Aorta (tissue), 5 donors: ENCODE measurements at regions not wholly inside any gene's neighbourhood (a gene's known extent, or its start where the extent isn't known, plus 50 kb on each side); places are given as distances from the start of the nearest gene placed in this dataset.
A peak's percentile ranks its signal among the peaks of the same experiment; 100 is the strongest.

ENCODE experiments used
- ATAC-seq: fragments of 200-7000 bp; cut with Tn5 transposase; one replicate; pipeline ENCODE4 v1.9.1; 2022; ENCODE audit warnings: moderate library complexity; ENCODE audit not compliant: low FRiP score
- DNase-seq, 2 donors: peaks; one replicate each; pipeline ENCODE4 v3.0.0-alpha.2; 2020
- H3K27ac ChIP-seq, 2 donors: one replicate each; pipeline ENCODE4 v1.5.1; 2013; ENCODE audit warnings: low read length in 2 of 2, mild to moderate bottlenecking in 2 of 2, moderate library complexity in 2 of 2, control low read depth in 1 of 2, inconsistent platforms in 1 of 2, low read depth in 1 of 2
- H3K27me3 ChIP-seq, 2 donors: one replicate each; pipeline ENCODE4 v1.6.1; 2013; ENCODE audit warnings: control low read depth in 1 of 2, low read length in 1 of 2, mild to moderate bottlenecking in 1 of 2, moderate library complexity in 1 of 2; ENCODE audit not compliant: insufficient read depth in 2 of 2, control insufficient read depth in 1 of 2
- H3K36me3 ChIP-seq, 2 donors: one replicate each; pipeline ENCODE4 v1.6.1; 2013; ENCODE audit warnings: control low read depth in 1 of 2, low read length in 1 of 2, mild to moderate bottlenecking in 1 of 2; ENCODE audit not compliant: insufficient read depth in 2 of 2, control insufficient read depth in 1 of 2
- H3K4me1 ChIP-seq, 2 donors: one replicate each; pipeline ENCODE4 v1.6.1; 2013; ENCODE audit warnings: low read length in 2 of 2, control low read depth in 1 of 2, mild to moderate bottlenecking in 1 of 2, moderate library complexity in 1 of 2; ENCODE audit not compliant: insufficient read depth in 2 of 2, control insufficient read depth in 1 of 2
- H3K4me3 ChIP-seq, 2 donors: one replicate each; pipeline ENCODE4 v1.5.1; 2013; ENCODE audit warnings: low read length in 2 of 2, control low read depth in 1 of 2, mild to moderate bottlenecking in 1 of 2
- H3K9me3 ChIP-seq: one replicate; pipeline ENCODE4 v1.6.1; 2013; ENCODE audit warnings: mild to moderate bottlenecking, low read length; ENCODE audit not compliant: control insufficient read depth
- WGBS, 2 donors: extraction: QIAGEN DNeasy Blood & Tissue Kit; methylation state at CpG; one replicate each; pipeline ENCODE4 v1.1.7; 2013; 5-methylcytosine and 5-hydroxymethylcytosine counted together
- intact Hi-C, 2 donors: fragments of 100-400 bp; cut with DNase I; formaldehyde crosslinking; loops; one replicate each; pipeline versions ENCODE4 v1.14.2 to v1.15.0; 2022
- donor health status: healthy with polysubstance abuse.
- donor health status: Bipolar disorder and iron deficiency.
- donor health status: DM: no; HTN: no; CAD: no.
- donor health status: DM: no; HTN: no; CAD: no.
- donor health status: DM: yes; HTN: yes; CAD: no.

DNA sequence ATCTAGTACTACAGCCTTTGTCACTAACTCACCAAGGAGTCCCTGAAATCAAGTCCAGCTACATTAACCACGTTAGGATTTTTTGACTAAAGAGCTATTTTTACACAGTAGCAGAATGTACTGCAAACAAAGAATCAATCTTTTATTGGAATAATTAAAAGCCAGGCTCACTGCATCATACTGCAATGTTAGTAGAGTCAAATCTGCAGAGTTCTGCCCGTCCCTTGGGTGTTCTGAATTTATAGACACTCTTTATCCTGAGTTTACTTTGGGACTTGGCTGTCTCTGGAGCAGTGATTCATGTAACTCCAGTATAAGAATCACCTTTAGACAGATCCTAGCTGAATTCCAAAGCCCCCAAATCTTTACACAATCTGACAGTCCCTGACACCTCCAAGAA lies 127.9 kb upstream of the THSD7B start:
- Histone ChIP-seq H3K4me3 (no peak overlapping the region), H3K36me3 (no peaks in the 10 kb centered on the region), H3K27ac (peak overlapping the region in 1 of 2 donors; percentile 77), H3K4me1 (peaks cover 0 to 11% of the 10 kb centered on the region in 2 donors), H3K27me3 (no peaks in the 10 kb centered on the region), H3K9me3 (no peaks in the 10 kb centered on the region)
- no peak for DNase-seq
- no peak for ATAC-seq
- intact Hi-C loops = loop anchor here in 1 of 2 donors (10.0 kb wide), 1 partner anchor 597 kb away; no protein-coding TSS in a partner anchor
- 21 to 29% methylated on average over 2 of the region's 2 CpGs for WGBS, 2 donors

DNA sequence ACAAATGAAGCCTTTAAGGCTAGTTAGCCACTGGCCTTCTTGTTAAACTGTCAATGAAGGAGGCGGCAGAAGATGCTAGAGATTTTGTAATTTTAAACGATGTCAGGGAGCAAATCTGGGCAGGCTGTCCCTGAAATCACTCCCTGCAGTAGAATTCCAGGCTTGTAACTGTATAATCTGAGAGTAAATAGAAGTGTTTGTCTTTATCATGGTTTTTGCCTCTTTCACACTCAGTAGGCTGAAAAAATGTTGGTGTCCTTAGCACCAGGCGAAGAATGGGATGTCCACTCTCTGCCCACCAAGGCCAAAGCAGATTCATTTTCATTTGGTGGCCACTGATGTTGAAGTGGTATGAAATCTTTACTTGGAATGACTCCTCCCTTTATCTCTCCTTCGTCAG lies 136.9 kb upstream of the THSD7B start:
- Histone ChIP-seq H3K4me3 (no peak overlapping the region), H3K27me3 (no peaks in the 10 kb centered on the region), H3K4me1 (no peaks in the 10 kb centered on the region), H3K9me3 (no peaks in the 10 kb centered on the region), H3K27ac (no peak overlapping the region), H3K36me3 (no peaks in the 10 kb centered on the region)
- DNase-seq (no peak), ATAC-seq (no peak)
- intact Hi-C loops = no loop called here
- 92 to 94% methylated on average over 4 of the region's 4 CpGs for WGBS, 2 donors

GRCh38 chr2:136613096-136613495 lies 152.2 kb upstream of the THSD7B start:
- Histone ChIP-seq H3K9me3 (no peaks in the 10 kb centered on the region), H3K27me3 (no peaks in the 10 kb centered on the region), H3K27ac (no peak overlapping the region), H3K36me3 (no peaks in the 10 kb centered on the region), H3K4me1 (no peaks in the 10 kb centered on the region), H3K4me3 (no peak overlapping the region)
- DNase-seq = no peak
- intact Hi-C loops = no loop called here
- no peak for ATAC-seq
- WGBS, 2 donors = 90 to 95% methylated on average over 4 of the region's 4 CpGs

GRCh38 chr2:136612079-136612478 lies 153.3 kb upstream of the THSD7B start:
- intact Hi-C loops = no loop called here

DNA sequence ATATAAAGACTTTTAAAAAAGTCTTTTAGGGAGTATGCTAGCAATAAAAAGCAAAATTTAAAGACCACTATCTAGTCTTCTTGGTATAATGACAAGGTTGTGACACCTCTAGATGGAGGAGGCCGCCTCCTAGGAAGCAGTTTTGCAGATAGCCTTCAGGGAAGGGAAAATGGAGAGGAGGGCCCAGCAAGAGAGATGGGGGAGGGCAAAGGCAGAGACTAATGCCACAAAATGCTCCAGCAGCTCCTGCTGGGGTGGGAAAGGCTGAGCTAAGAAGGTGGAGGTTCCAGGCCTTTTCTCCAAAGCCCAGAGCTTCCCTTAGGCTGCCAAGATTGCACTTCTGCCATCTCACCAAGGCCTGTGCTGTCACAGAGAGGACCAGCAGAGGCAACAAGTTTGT lies 153.9 kb upstream of the THSD7B start:
- intact Hi-C loops = no loop called here
- Histone ChIP-seq H3K27ac (no peak overlapping the region), H3K27me3 (no peaks in the 10 kb centered on the region), H3K4me3 (no peak overlapping the region), H3K4me1 (no peaks in the 10 kb centered on the region), H3K36me3 (no peaks in the 10 kb centered on the region), H3K9me3 (no peaks in the 10 kb centered on the region)
- ATAC-seq = no peak
- WGBS, 2 donors = 83 to 93% methylated on average over 1 of the region's 1 CpG
- no peak for DNase-seq

More at GRCh38 chr2:136612079-136612478, 153.3 kb upstream of the THSD7B start:
- ATAC-seq (no peak), DNase-seq (no peak)
- Histone ChIP-seq H3K9me3 (no peaks in the 10 kb centered on the region), H3K27ac (peak overlapping the region in 1 of 2 donors; percentile 18), H3K27me3 (no peaks in the 10 kb centered on the region), H3K36me3 (no peaks in the 10 kb centered on the region), H3K4me1 (no peaks in the 10 kb centered on the region), H3K4me3 (no peak overlapping the region)
- 90 to 93% methylated on average over 3 of the region's 3 CpGs for WGBS, 2 donors

DNA sequence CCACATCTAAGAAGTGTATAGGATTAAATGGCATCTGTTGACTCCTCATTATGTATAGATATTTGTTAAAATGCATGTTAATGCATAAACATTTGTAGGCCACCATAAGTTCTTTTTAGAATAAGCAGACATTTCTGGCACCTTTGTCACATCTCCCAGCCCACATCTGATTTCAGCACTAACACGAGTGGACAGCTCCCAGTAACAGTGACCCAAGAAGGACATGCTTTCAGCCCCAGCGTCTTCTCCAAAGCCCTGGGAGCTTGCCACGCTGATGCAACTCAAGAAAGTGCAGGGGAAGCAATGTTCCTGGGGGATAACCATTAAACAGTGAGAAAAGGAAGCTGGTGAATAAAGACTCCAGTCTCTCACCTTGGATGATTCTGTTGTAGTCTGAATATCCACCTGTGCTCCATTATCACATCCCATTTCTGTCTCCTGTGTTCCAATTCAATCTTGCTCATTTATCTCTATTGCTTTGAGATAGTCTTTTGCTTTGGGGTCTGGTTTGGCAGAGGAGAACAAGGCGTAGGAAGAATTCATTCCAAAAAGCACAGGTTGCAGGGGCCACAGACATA lies 182.6 kb upstream of the THSD7B start:
- Histone ChIP-seq H3K4me1 (no peaks in the 10 kb centered on the region), H3K4me3 (no peak overlapping the region), H3K27ac (no peak overlapping the region), H3K27me3 (peaks cover 0 to 1% of the 10 kb centered on the region in 2 donors), H3K9me3 (no peaks in the 10 kb centered on the region), H3K36me3 (no peaks in the 10 kb centered on the region)
- WGBS, 2 donors = 4 to 6% methylated on average over 4 of the region's 4 CpGs
- intact Hi-C loops = no loop called here
- ATAC-seq = no peak
- peak in 1 of 2 donors; percentile 48 for DNase-seq

DNA sequence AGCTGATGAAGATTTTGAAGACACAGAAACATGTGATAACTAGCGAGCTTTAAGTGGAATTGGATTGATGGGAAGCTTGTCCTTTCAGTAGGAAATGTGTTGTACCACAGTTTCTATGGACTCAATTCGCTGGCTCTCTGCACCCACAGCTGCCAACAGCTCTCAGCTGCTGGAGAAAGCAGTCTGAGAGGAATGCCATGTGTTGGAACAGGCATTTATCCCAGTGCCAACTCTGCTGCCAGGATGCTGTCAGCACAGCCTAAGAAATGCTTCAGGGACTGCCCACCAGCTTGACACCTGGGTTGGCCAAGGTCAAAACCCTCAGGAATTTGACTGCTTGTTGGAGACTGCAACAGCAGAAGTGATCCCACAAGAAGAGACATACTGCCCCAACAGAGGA lies 193.0 kb upstream of the THSD7B start:
- H3K27ac ChIP-seq = no peak overlapping the region
- H3K27me3 ChIP-seq = no peaks in the 10 kb centered on the region
- intact Hi-C loops = no loop called here
- H3K36me3 ChIP-seq = no peaks in the 10 kb centered on the region
- H3K4me1 ChIP-seq = no peaks in the 10 kb centered on the region
- no peaks in the 10 kb centered on the region for H3K9me3 ChIP-seq
- ATAC-seq (no peak), DNase-seq (peak in 1 of 2 donors; percentile 57)
- WGBS, 2 donors = 0 to 2% methylated on average over 2 of the region's 2 CpGs
- H3K4me3 ChIP-seq = no peak overlapping the region

DNA sequence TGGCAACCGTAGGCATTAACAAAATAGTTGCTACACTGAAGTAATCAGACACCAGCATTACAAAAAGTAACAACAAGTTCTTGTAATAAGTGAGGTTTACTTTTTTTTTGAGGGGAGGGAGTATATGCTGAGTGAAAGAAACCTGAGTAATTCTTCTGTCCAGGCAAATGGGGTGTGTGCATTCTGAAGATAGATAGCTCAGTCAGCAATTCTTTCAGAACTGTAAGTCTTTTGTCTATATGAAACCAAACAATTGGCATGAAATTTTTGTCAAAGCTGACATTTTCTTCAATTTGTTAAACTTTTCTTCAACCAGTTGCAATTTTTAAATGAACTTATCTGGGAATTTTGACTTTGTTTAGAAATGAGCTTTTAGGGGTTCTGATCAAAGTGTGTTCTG lies 208.1 kb upstream of the THSD7B start:
- Histone ChIP-seq H3K4me3 (no peak overlapping the region), H3K4me1 (peaks cover under 1 to 1% of the 10 kb centered on the region in 2 donors), H3K27ac (no peak overlapping the region), H3K27me3 (peaks cover 0 to under 1% of the 10 kb centered on the region in 2 donors), H3K36me3 (no peaks in the 10 kb centered on the region), H3K9me3 (peaks cover 2% of the 10 kb centered on the region)
- DNase-seq (no peak), ATAC-seq (no peak)
- 92 to 96% methylated on average over 1 of the region's 1 CpG for WGBS, 2 donors
- intact Hi-C loops = no loop called here

- Histone ChIP-seq H3K4me1 (no peaks in the 10 kb centered on the region), H3K9me3 (no peaks in the 10 kb centered on the region), H3K4me3 (no peak overlapping the region), H3K36me3 (no peaks in the 10 kb centered on the region), H3K27ac (no peak overlapping the region), H3K27me3 (no peaks in the 10 kb centered on the region)
- 79 to 85% methylated on average over 1 of the region's 1 CpG for WGBS, 2 donors
- intact Hi-C loops = no loop called here
- no peak for ATAC-seq
- no peak for DNase-seq
These were observed 215.2 kb upstream of the THSD7B start for GRCh38 chr2:136550181-136550580.
